ENCODE measurements at regions not wholly inside any gene's neighbourhood (a gene's known extent, or its start where the extent isn't known, plus 50 kb on each side); places are given as distances from the start of the nearest gene placed in this dataset.

DNA sequence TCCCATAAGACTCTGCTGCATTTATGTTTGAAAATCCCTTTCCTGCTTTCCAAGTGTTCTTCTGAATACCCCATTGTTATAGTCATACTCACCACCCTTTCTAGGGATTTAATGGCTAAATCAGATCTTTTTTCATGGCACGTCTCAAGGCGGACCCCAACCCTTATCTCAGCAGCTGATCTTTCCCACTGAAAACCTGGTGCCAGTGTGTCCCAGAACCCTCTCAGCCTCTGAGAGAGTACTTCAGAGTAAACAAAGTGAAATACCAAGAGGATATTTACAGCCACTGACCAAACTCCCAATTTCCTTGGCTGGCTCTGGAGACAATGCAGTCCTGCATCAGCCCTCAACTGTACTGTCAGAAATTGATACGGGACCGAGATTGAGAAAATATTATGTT is 101.7 kb downstream of the TMEM100 start:
- no peak for TF ChIP-seq POLR2A (IDR thresholded peaks at IDR 0.05)
- TF ChIP-seq, protein P1, sequence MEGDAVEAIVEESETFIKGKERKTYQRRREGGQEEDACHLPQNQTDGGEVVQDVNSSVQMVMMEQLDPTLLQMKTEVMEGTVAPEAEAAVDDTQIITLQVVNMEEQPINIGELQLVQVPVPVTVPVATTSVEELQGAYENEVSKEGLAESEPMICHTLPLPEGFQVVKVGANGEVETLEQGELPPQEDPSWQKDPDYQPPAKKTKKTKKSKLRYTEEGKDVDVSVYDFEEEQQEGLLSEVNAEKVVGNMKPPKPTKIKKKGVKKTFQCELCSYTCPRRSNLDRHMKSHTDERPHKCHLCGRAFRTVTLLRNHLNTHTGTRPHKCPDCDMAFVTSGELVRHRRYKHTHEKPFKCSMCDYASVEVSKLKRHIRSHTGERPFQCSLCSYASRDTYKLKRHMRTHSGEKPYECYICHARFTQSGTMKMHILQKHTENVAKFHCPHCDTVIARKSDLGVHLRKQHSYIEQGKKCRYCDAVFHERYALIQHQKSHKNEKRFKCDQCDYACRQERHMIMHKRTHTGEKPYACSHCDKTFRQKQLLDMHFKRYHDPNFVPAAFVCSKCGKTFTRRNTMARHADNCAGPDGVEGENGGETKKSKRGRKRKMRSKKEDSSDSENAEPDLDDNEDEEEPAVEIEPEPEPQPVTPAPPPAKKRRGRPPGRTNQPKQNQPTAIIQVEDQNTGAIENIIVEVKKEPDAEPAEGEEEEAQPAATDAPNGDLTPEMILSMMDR (IDR thresholded peaks at IDR 0.05) = no peak
